Adrenal gland (tissue), 9 donors: ENCODE measurements at regions not wholly inside any gene's neighbourhood (a gene's known extent, or its start where the extent isn't known, plus 50 kb on each side); places are given as distances from the start of the nearest gene placed in this dataset.

Experiments
- DNase-seq, 7 donors: peaks; one replicate each; pipeline ENCODE4 v3.0.0-alpha.2; 2019 to 2020
- H3K27ac ChIP-seq, 5 donors: fragments of 200-600 bp; sonication (generic) in 4 of 5; 1 replicate in 3 of 5; 2 replicates in 2 of 5; pipeline versions ENCODE4 v1.5.1 to v1.8.0; 2016 to 2020; ENCODE audit warnings: mild to moderate bottlenecking in 1 of 5
- H3K27me3 ChIP-seq: fragments of 200-600 bp; 2 replicates; pipeline ENCODE4 v1.8.0; 2021
- H3K36me3 ChIP-seq, 2 donors: fragments of 200-600 bp; replicated peaks in 1 of 2; 1 replicate in 1 of 2; 2 replicates in 1 of 2; pipeline versions ENCODE4 v1.5.1 to v1.8.0; 2018 to 2022
- H3K4me1 ChIP-seq, 2 donors: fragments of 200-600 bp; replicated peaks in 1 of 2; 1 replicate in 1 of 2; 2 replicates in 1 of 2; pipeline versions ENCODE4 v1.5.1 to v1.8.0; 2018 to 2021
- H3K4me3 ChIP-seq, 4 donors: fragments of 200-600 bp; sonication (generic) in 3 of 4; one replicate each; pipeline ENCODE4 v1.5.1; 2016 to 2018
- H3K9me3 ChIP-seq, 3 donors: fragments of 200-600 bp; sonication (generic) in 1 of 3; replicated peaks in 1 of 3; 1 replicate in 2 of 3; 2 replicates in 1 of 3; pipeline versions ENCODE4 v1.5.1 to v1.8.0; 2016 to 2021
- CTCF ChIP-seq, 6 experiments: fragments of 450-650 bp in 4 of 6; fragments of 200-600 bp in 2 of 6; sonication (generic) in 1 of 6; IDR thresholded peaks; 1 replicate in 5 of 6; 2 replicates in 1 of 6; pipeline versions ENCODE4 v1.5.1 to v1.8.0; 2016 to 2021; ENCODE audit warnings: antibody characterized with exemption in 6 of 6, mild to moderate bottlenecking in 2 of 6, moderate library complexity in 1 of 6
- POLR2A ChIP-seq, 2 donors: fragments of 450-650 bp; IDR thresholded peaks; one replicate each; pipeline ENCODE4 v1.6.1; 2017; ENCODE audit warnings: antibody characterized with exemption in 2 of 2, mild to moderate bottlenecking in 2 of 2, moderate library complexity in 1 of 2
- WGBS, 4 donors: extraction: QIAGEN DNeasy Blood & Tissue Kit in 2 of 4; methylation state at CpG; one replicate each; pipeline versions ENCODE4 v1.1.5 to v1.1.7; 2013 to 2017; 5-methylcytosine and 5-hydroxymethylcytosine counted together
- intact Hi-C, 2 donors: fragments of 100-400 bp; cut with DNase I; formaldehyde crosslinking; loops; one replicate each; pipeline versions ENCODE4 v1.14.1 to v1.15.0; 2022 to 2023
- donor health status: healthy with polysubstance abuse.
- donor health status: Bipolar disorder and iron deficiency.
- donor health status: DM: yes; HTN: yes; CAD: no.
- donor health status: DM: no; HTN: no; CAD: no.
- donor health status: DM: no; HTN: no; CAD: no.

GRCh38 chr3:107272885-107273284 is 104.4 kb upstream of the CCDC54 start:
- Histone ChIP-seq H3K4me3 (no peak overlapping the region), H3K27ac (no peak overlapping the region), H3K4me1 (peaks cover under 1 to 8% of the 10 kb centered on the region in 2 donors), H3K27me3 (no peaks in the 10 kb centered on the region), H3K36me3 (no peaks in the 10 kb centered on the region), H3K9me3 (no peaks in the 10 kb centered on the region)
- TF ChIP-seq POLR2A (IDR thresholded peaks at IDR 0.05) (no peak), CTCF (IDR thresholded peaks at IDR 0.05) (no peak)
- DNase-seq: no peak
- intact Hi-C loops: loop anchor here (5.0 to 10.0 kb wide), 2 partner anchors 149 to 152 kb away; no protein-coding TSS in a partner anchor
- whole genome bisulfite sequencing, 4 donors: 85 to 97% (median 90%) methylated on average over 4 of the region's 4 CpGs

GRCh38 chr3:107273771-107274170 is 103.5 kb upstream of the CCDC54 start:
- no peak for DNase-seq
- H3K36me3 ChIP-seq: no peaks in the 10 kb centered on the region
- WGBS, 4 donors: 87 to 95% (median 90%) methylated on average over 2 of the region's 2 CpGs
- no peak overlapping the region for H3K4me3 ChIP-seq
- intact Hi-C loops: loop anchor here (5.0 to 10.0 kb wide), 2 partner anchors 149 to 151 kb away; no protein-coding TSS in a partner anchor
- H3K27me3 ChIP-seq: no peaks in the 10 kb centered on the region
- H3K4me1 ChIP-seq: peaks cover 0 to 8% of the 10 kb centered on the region in 2 donors
- H3K27ac ChIP-seq: no peak overlapping the region
- no peak for TF ChIP-seq POLR2A (IDR thresholded peaks at IDR 0.05)
- no peak for TF ChIP-seq CTCF (IDR thresholded peaks at IDR 0.05)
- H3K9me3 ChIP-seq: no peaks in the 10 kb centered on the region

GRCh38 chr3:107275511-107275910 is 101.7 kb upstream of the CCDC54 start:
- intact Hi-C loops: loop anchor here in 1 of 2 donors (10.0 kb wide), 1 partner anchor 149 kb away; no protein-coding TSS in a partner anchor
- Histone ChIP-seq H3K4me3 (no peak overlapping the region), H3K27ac (no peak overlapping the region), H3K9me3 (no peaks in the 10 kb centered on the region), H3K27me3 (no peaks in the 10 kb centered on the region), H3K4me1 (peaks cover 0 to 8% of the 10 kb centered on the region in 2 donors), H3K36me3 (no peaks in the 10 kb centered on the region)
- 81 to 90% (median 83%) methylated on average over 2 of the region's 2 CpGs for WGBS, 4 donors
- no peak for DNase-seq
- TF ChIP-seq CTCF (IDR thresholded peaks at IDR 0.05) (no peak), POLR2A (IDR thresholded peaks at IDR 0.05) (no peak)

GRCh38 chr3:107283948-107284347 is 93.3 kb upstream of the CCDC54 start:
- Histone ChIP-seq H3K36me3 (no peaks in the 10 kb centered on the region), H3K4me1 (no peaks in the 10 kb centered on the region), H3K4me3 (no peak overlapping the region), H3K27me3 (no peaks in the 10 kb centered on the region), H3K9me3 (no peaks in the 10 kb centered on the region), H3K27ac (no peak overlapping the region)
- TF ChIP-seq CTCF (IDR thresholded peaks at IDR 0.05): no peak
- no peak for TF ChIP-seq POLR2A (IDR thresholded peaks at IDR 0.05)
- WGBS, 4 donors: 84 to 89% (median 86%) methylated on average over 3 of the region's 3 CpGs
- intact Hi-C loops: no loop called here
- DNase-seq: no peak
